PC-9 (cell line): ENCODE measurements at regions not wholly inside any gene's neighbourhood (a gene's known extent, or its start where the extent isn't known, plus 50 kb on each side); places are given as distances from the start of the nearest gene placed in this dataset.

Experiments
- BruUV-seq: library from RNA; stranded (reverse); fragments of 400-500 nt; replicated peaks from 2 replicates; lab custom pipeline; 2021; lab: Mats Ljungman, UMichigan
- CTCF ChIA-PET: fragments of 300-600 bp; sonication (Branson Sonifier 250); formaldehyde crosslinking; loops from one replicate; lab custom pipeline; 2022; ENCODE audit warnings: antibody characterized with exemption; lab: Charles Lee
- POLR2A ChIA-PET: fragments of 300-600 bp; sonication (Branson Sonifier 250); formaldehyde crosslinking; loops from one replicate; lab custom pipeline; 2022; ENCODE audit warnings: antibody characterized with exemption; ENCODE audit not compliant: unreplicated experiment; lab: Charles Lee
- DNase-seq, 2 experiments: peaks; one replicate each; pipeline versions ENCODE4 v3.0.0 to v3.0.0-alpha.2; 2015 to 2022; ENCODE audit warnings: mixed read lengths in 1 of 2
- H2AFZ ChIP-seq: fragments of 200-600 bp; sonication (generic); 2 replicates; pipeline ENCODE4 v1.8.1; 2017; ENCODE audit warnings: antibody characterized with exemption
- H3F3A ChIP-seq: fragments of 200-600 bp; sonication (generic); 2 replicates; pipeline ENCODE4 v1.8.1; 2017; ENCODE audit warnings: antibody characterized with exemption, mild to moderate bottlenecking, low read depth; ENCODE audit not compliant: insufficient read depth
- H3K27ac ChIP-seq: fragments of 200-600 bp; sonication (generic); 2 replicates; pipeline ENCODE4 v1.6.1; 2016; ENCODE audit warnings: mixed run types
- H3K27me3 ChIP-seq: fragments of 200-600 bp; sonication (generic); 2 replicates; pipeline ENCODE4 v1.6.1; 2016; ENCODE audit warnings: low read depth, mixed run types; ENCODE audit not compliant: insufficient read depth
- H3K36me3 ChIP-seq: fragments of 200-600 bp; sonication (generic); 2 replicates; pipeline ENCODE4 v1.6.1; 2016; ENCODE audit warnings: low read depth, mixed run types
- H3K4me1 ChIP-seq: fragments of 200-600 bp; sonication (generic); replicated peaks from 2 replicates; pipeline ENCODE4 v1.6.1; 2016; ENCODE audit warnings: mixed run types; ENCODE audit not compliant: insufficient read depth
- H3K4me2 ChIP-seq: fragments of 200-600 bp; sonication (generic); 2 replicates; pipeline ENCODE4 v1.6.1; 2017; ENCODE audit warnings: mixed run types
- H3K4me3 ChIP-seq: fragments of 200-600 bp; sonication (generic); 2 replicates; pipeline ENCODE4 v1.6.1; 2016; ENCODE audit warnings: mixed run types
- H3K79me2 ChIP-seq: fragments of 200-600 bp; sonication (generic); 2 replicates; pipeline ENCODE4 v1.6.1; 2017; ENCODE audit warnings: low read depth, mixed run types
- H3K9me2 ChIP-seq: fragments of 200-600 bp; sonication (generic); 2 replicates; pipeline ENCODE4 v1.8.1; 2017; ENCODE audit warnings: mild to moderate bottlenecking; ENCODE audit not compliant: insufficient read depth
- H3K9me3 ChIP-seq: fragments of 200-600 bp; sonication (generic); 2 replicates; pipeline ENCODE4 v1.8.1; 2016; ENCODE audit warnings: low read depth; ENCODE audit not compliant: insufficient read depth
- H4K20me1 ChIP-seq: fragments of 200-600 bp; sonication (generic); 2 replicates; pipeline ENCODE4 v1.8.1; 2017; ENCODE audit not compliant: insufficient read depth
- EZH2 ChIP-seq: fragments of 200-600 bp; sonication (generic); IDR thresholded peaks from 2 replicates; pipeline ENCODE4 v1.8.0; 2017; ENCODE audit warnings: antibody characterized with exemption, low read depth
- intact Hi-C: fragments of 100-400 bp; cut with micrococcal nuclease; formaldehyde crosslinking; loops from one replicate; pipeline ENCODE4 v1.10.0; 2022; ENCODE audit not compliant: unreplicated experiment
- TF ChIP-seq, protein P1 (sequence below): fragments of 200-600 bp; sonication (generic); conservative IDR thresholded peaks from 2 replicates; pipeline ENCODE4 v1.6.1; 2017; ENCODE audit warnings: mixed run types, antibody characterized with exemption, mild to moderate bottlenecking, moderate library complexity

DNA sequence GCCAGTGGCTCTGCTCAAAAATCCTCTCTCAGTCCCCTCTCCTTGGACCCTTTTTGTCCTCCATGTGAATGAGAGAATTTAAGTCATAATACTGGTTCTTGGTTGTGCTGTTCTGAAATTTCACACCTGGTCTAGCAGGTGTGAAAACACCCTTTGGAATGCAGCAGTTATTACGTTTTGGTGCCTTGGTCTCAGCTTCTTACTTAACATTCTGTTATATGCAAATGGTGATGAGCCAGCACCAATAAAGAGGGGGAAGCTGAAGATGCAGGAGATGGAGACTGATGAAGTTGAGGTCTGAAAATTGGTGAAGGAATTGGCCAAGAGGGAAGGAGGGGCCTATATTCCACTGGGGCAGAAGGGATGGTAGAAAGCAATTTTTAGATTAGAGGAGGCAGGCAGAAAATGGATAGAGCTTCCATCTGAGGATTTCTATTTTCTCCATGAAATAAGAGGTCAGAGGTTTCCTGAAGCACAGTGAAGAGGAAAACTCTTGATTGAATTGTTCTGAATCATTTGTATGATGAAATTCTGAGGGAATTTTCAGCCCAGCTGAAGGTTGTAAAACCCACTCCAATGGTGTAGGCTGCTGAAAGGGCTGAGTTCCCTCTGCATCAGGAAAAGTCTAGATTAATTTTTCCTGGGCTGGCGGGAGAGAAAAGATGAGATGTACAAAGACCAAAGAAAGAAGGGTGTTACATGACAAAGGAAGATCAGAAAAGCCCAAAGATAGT, 94.0 kb upstream of the FAM180A start:
- Histone ChIP-seq H3K4me3 (no peak overlapping the region), H4K20me1 (no peaks in the 10 kb centered on the region), H3K4me1 (peaks cover 21% of the 10 kb centered on the region), H3K4me2 (no peak overlapping the region), H3K27ac (peak overlapping the region; percentile 25; the same call in 1 of the 2 replicates), H3K9me3 (no peaks in the 10 kb centered on the region), H3F3A (no peaks in the 10 kb centered on the region; the same call in 1 of the 2 replicates), H2AFZ (peak overlapping the region; percentile 47; the same call in 1 of the 2 replicates), H3K79me2 (no peaks in the 10 kb centered on the region), H3K9me2 (no peaks in the 10 kb centered on the region), H3K27me3 (no peaks in the 10 kb centered on the region), H3K36me3 (no peaks in the 10 kb centered on the region)
- TF ChIP-seq, protein P1, sequence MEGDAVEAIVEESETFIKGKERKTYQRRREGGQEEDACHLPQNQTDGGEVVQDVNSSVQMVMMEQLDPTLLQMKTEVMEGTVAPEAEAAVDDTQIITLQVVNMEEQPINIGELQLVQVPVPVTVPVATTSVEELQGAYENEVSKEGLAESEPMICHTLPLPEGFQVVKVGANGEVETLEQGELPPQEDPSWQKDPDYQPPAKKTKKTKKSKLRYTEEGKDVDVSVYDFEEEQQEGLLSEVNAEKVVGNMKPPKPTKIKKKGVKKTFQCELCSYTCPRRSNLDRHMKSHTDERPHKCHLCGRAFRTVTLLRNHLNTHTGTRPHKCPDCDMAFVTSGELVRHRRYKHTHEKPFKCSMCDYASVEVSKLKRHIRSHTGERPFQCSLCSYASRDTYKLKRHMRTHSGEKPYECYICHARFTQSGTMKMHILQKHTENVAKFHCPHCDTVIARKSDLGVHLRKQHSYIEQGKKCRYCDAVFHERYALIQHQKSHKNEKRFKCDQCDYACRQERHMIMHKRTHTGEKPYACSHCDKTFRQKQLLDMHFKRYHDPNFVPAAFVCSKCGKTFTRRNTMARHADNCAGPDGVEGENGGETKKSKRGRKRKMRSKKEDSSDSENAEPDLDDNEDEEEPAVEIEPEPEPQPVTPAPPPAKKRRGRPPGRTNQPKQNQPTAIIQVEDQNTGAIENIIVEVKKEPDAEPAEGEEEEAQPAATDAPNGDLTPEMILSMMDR = no peak
- no peak for TF ChIP-seq EZH2
- BruUV-seq = no TSS peak
- no peak for DNase-seq
- ChIA-PET POLR2A (interaction anchor here (0.6 kb wide), 2 partner anchors 15 to 1407 kb away, joined by 3 to 4 read pairs; no protein-coding TSS in a partner anchor), CTCF (no interaction called here)
- intact Hi-C loops = no loop called here

DNA sequence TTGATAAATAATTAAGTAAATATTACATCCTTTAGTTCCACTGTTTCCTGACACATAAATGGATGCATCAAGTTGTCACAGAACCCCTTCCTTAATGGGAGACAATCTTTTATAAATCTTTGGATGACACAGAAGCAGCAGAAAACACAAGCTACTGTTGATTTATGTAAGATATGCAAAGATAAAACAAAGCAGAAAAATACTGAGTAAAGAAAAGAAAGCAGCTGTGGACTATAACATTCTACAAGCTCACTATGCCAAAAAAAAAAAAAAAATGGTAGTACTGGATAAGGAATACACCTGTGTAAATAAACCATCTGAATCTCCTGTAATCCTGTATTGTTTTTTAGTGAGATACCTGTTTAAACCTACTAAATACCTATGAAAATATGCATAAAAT, 92.0 kb upstream of the FAM180A start:
- H4K20me1 ChIP-seq = no peaks in the 10 kb centered on the region
- intact Hi-C loops = no loop called here
- TF ChIP-seq, protein P1 = no peak
- no peak for TF ChIP-seq EZH2
- no peaks in the 10 kb centered on the region; the same call in 1 of the 2 replicates for H3F3A ChIP-seq
- H3K4me2 ChIP-seq = no peak overlapping the region
- CTCF ChIA-PET = no interaction called here
- H3K9me3 ChIP-seq = no peaks in the 10 kb centered on the region
- no peaks in the 10 kb centered on the region for H3K9me2 ChIP-seq
- no peak for DNase-seq
- H3K4me3 ChIP-seq = no peak overlapping the region
- H3K27ac ChIP-seq = no peak overlapping the region
- H3K4me1 ChIP-seq = peaks cover 16% of the 10 kb centered on the region
- H3K79me2 ChIP-seq = no peaks in the 10 kb centered on the region
- BruUV-seq = no TSS peak
- H3K27me3 ChIP-seq = no peaks in the 10 kb centered on the region
- POLR2A ChIA-PET = interaction anchor here (0.6 kb wide), 1 partner anchor 1013 kb away, joined by 4 read pairs; no protein-coding TSS in a partner anchor
- no peaks in the 10 kb centered on the region for H3K36me3 ChIP-seq
- H2AFZ ChIP-seq = no peak overlapping the region

DNA sequence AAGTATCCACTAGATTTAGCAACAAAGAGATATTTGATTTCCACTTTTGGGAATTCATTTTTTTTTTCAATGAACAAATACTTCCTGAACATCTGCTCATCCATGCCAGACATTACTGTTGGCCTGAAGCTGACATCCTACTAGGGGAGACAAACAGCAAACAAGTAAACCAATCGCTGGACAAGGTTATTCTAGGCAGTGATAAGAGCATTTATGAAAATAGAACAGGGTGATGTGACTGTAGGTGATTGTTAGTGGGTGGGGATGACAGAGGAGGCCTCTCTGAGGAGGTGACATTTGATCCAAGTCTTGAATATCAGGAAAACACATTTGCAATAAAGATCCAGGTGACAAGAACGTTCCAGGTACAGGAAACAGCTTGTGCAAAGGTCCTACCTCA, 89.1 kb upstream of the FAM180A start:
- Histone ChIP-seq H3F3A (no peaks in the 10 kb centered on the region; the same call in 1 of the 2 replicates), H4K20me1 (no peaks in the 10 kb centered on the region), H3K27me3 (no peaks in the 10 kb centered on the region), H3K9me2 (no peaks in the 10 kb centered on the region), H3K4me1 (peaks cover 11% of the 10 kb centered on the region), H3K36me3 (no peaks in the 10 kb centered on the region), H3K27ac (no peak overlapping the region), H3K9me3 (no peaks in the 10 kb centered on the region), H2AFZ (no peak overlapping the region), H3K79me2 (no peaks in the 10 kb centered on the region), H3K4me2 (no peak overlapping the region), H3K4me3 (no peak overlapping the region)
- POLR2A ChIA-PET = no interaction called here
- no peak for DNase-seq
- TF ChIP-seq, protein P1 = no peak
- TF ChIP-seq EZH2 = no peak
- CTCF ChIA-PET = no interaction called here
- intact Hi-C loops = no loop called here
- no TSS peak for BruUV-seq
